HUES64 (cell line): ENCODE measurements at regions not wholly inside any gene's neighbourhood (a gene's known extent, or its start where the extent isn't known, plus 50 kb on each side); places are given as distances from the start of the nearest gene placed in this dataset.

ENCODE experiments used
- H3K27ac ChIP-seq: 2 replicates; pipeline ENCODE4 v1.7.0; 2013; ENCODE audit warnings: low read depth, low read length, inconsistent platforms
- H3K27me3 ChIP-seq: 2 replicates; pipeline ENCODE4 v1.6.1; 2013; ENCODE audit warnings: mild to moderate bottlenecking, low read length; ENCODE audit not compliant: insufficient read depth
- H3K36me3 ChIP-seq: 2 replicates; pipeline ENCODE4 v1.6.1; 2013; ENCODE audit warnings: mild to moderate bottlenecking, low read length; ENCODE audit not compliant: insufficient read depth
- H3K4me1 ChIP-seq: 2 replicates; pipeline ENCODE4 v1.6.1; 2013; ENCODE audit warnings: mild to moderate bottlenecking, low read length, moderate library complexity; ENCODE audit not compliant: insufficient read depth
- H3K4me3 ChIP-seq: 2 replicates; pipeline ENCODE4 v1.5.1; 2013; ENCODE audit warnings: mild to moderate bottlenecking, low read length, moderate library complexity
- H3K9ac ChIP-seq: 2 replicates; pipeline ENCODE4 v1.6.1; 2013; ENCODE audit warnings: mild to moderate bottlenecking, low read depth, low read length
- H3K9me3 ChIP-seq: 2 replicates; pipeline ENCODE4 v1.6.1; 2013; ENCODE audit warnings: low read depth, low read length; ENCODE audit not compliant: insufficient read depth
- WGBS: fragments of 150-250, 120-280 bp; methylation state at CpG from one replicate; pipeline ENCODE4 v1.1.7; 2013; ENCODE audit warnings: missing lambda C conversion rate; 5-methylcytosine and 5-hydroxymethylcytosine counted together

GRCh38 chr1:88111816-88112215 lies 572.3 kb upstream of the PKN2 start:
- H3K27ac ChIP-seq: no peak overlapping the region
- no peak overlapping the region for H3K9ac ChIP-seq
- H3K27me3 ChIP-seq: no peaks in the 10 kb centered on the region
- H3K4me3 ChIP-seq: no peak overlapping the region
- no peaks in the 10 kb centered on the region for H3K36me3 ChIP-seq
- no peaks in the 10 kb centered on the region for H3K9me3 ChIP-seq
- H3K4me1 ChIP-seq: no peaks in the 10 kb centered on the region
- WGBS: 90% methylated on average over 3 of the region's 3 CpGs

GRCh38 chr1:88117597-88117996 lies 566.5 kb upstream of the PKN2 start:
- Histone ChIP-seq H3K27me3 (no peaks in the 10 kb centered on the region), H3K4me3 (no peak overlapping the region), H3K9ac (no peak overlapping the region), H3K4me1 (no peaks in the 10 kb centered on the region), H3K9me3 (no peaks in the 10 kb centered on the region), H3K36me3 (no peaks in the 10 kb centered on the region), H3K27ac (no peak overlapping the region)
- WGBS: 87% methylated on average over 4 of the region's 4 CpGs

GRCh38 chr1:88118176-88118845 lies 565.8 kb upstream of the PKN2 start:
- Histone ChIP-seq H3K27ac (no peak overlapping the region), H3K4me3 (no peak overlapping the region), H3K27me3 (no peaks in the 10 kb centered on the region), H3K36me3 (no peaks in the 10 kb centered on the region), H3K9me3 (no peaks in the 10 kb centered on the region), H3K9ac (no peak overlapping the region), H3K4me1 (no peaks in the 10 kb centered on the region)
- 90% methylated on average over 4 of the region's 6 CpGs for WGBS

GRCh38 chr1:88124614-88125013 lies 559.5 kb upstream of the PKN2 start:
- H3K9ac ChIP-seq: no peak overlapping the region
- H3K36me3 ChIP-seq: no peaks in the 10 kb centered on the region
- no peaks in the 10 kb centered on the region for H3K9me3 ChIP-seq
- H3K4me1 ChIP-seq: no peaks in the 10 kb centered on the region
- H3K27me3 ChIP-seq: no peaks in the 10 kb centered on the region
- WGBS: no CpG with 5 or more reads among the region's 1 CpG
- H3K27ac ChIP-seq: no peak overlapping the region
- no peak overlapping the region for H3K4me3 ChIP-seq

- Histone ChIP-seq H3K4me3 (no peak overlapping the region), H3K9ac (no peak overlapping the region), H3K4me1 (no peaks in the 10 kb centered on the region), H3K36me3 (no peaks in the 10 kb centered on the region), H3K27me3 (no peaks in the 10 kb centered on the region), H3K9me3 (peaks cover 3% of the 10 kb centered on the region; the same call in 1 of the 2 replicates), H3K27ac (no peak overlapping the region)
- WGBS: 100% methylated on average over 1 of the region's 2 CpGs
These were observed 557.6 kb upstream of the PKN2 start for GRCh38 chr1:88126467-88126866.

- Histone ChIP-seq H3K4me1 (peaks cover 39% of the 10 kb centered on the region), H3K4me3 (no peak overlapping the region), H3K27me3 (no peaks in the 10 kb centered on the region), H3K36me3 (no peaks in the 10 kb centered on the region), H3K9ac (no peak overlapping the region), H3K9me3 (peaks cover 6% of the 10 kb centered on the region; the same call in 1 of the 2 replicates), H3K27ac (peak overlapping the region; percentile 38; the same call in 1 of the 2 replicates)
- 100% methylated on average over 1 of the region's 1 CpG for whole genome bisulfite sequencing
These were observed 550.1 kb upstream of the PKN2 start for GRCh38 chr1:88133991-88134390.

GRCh38 chr1:88134983-88135921 lies 548.8 kb upstream of the PKN2 start:
- no peak overlapping the region for H3K9ac ChIP-seq
- WGBS: 66% methylated on average over 6 of the region's 7 CpGs
- no peaks in the 10 kb centered on the region for H3K36me3 ChIP-seq
- H3K4me3 ChIP-seq: no peak overlapping the region
- peaks cover 39% of the 10 kb centered on the region for H3K4me1 ChIP-seq
- H3K27me3 ChIP-seq: no peaks in the 10 kb centered on the region
- H3K9me3 ChIP-seq: peaks cover 6% of the 10 kb centered on the region; the same call in 1 of the 2 replicates
- peak overlapping the region; percentile 87; the same call in 1 of the 2 replicates for H3K27ac ChIP-seq

- Histone ChIP-seq H3K4me3 (no peak overlapping the region), H3K27ac (no peak overlapping the region), H3K9me3 (no peaks in the 10 kb centered on the region), H3K27me3 (no peaks in the 10 kb centered on the region), H3K9ac (no peak overlapping the region), H3K4me1 (peaks cover 33% of the 10 kb centered on the region), H3K36me3 (no peaks in the 10 kb centered on the region)
- WGBS: 92% methylated on average over 4 of the region's 4 CpGs
These were observed 544.4 kb upstream of the PKN2 start for GRCh38 chr1:88139633-88140032.

GRCh38 chr1:88140325-88140724 lies 543.7 kb upstream of the PKN2 start:
- Histone ChIP-seq H3K9ac (no peak overlapping the region), H3K27ac (no peak overlapping the region), H3K27me3 (no peaks in the 10 kb centered on the region), H3K4me3 (no peak overlapping the region), H3K9me3 (no peaks in the 10 kb centered on the region), H3K4me1 (peaks cover 26% of the 10 kb centered on the region), H3K36me3 (no peaks in the 10 kb centered on the region)
- WGBS: 91% methylated on average over 1 of the region's 1 CpG

- Histone ChIP-seq H3K36me3 (no peaks in the 10 kb centered on the region), H3K27me3 (no peaks in the 10 kb centered on the region), H3K9me3 (no peaks in the 10 kb centered on the region), H3K27ac (no peak overlapping the region), H3K9ac (no peak overlapping the region), H3K4me3 (no peak overlapping the region), H3K4me1 (peaks cover 14% of the 10 kb centered on the region; the same call in 1 of the 2 replicates)
- 79% methylated on average over 6 of the region's 6 CpGs for WGBS
These were observed 542.5 kb upstream of the PKN2 start for GRCh38 chr1:88141499-88142074.

- H3K36me3 ChIP-seq: no peaks in the 10 kb centered on the region
- no peak overlapping the region for H3K27ac ChIP-seq
- 0 out of 2 replicates have a peak, but pooled peaks cover 4% of the 10 kb centered on the region for H3K4me1 ChIP-seq
- no peaks in the 10 kb centered on the region for H3K9me3 ChIP-seq
- WGBS: 96% methylated on average over 3 of the region's 3 CpGs
- no peaks in the 10 kb centered on the region for H3K27me3 ChIP-seq
- H3K4me3 ChIP-seq: no peak overlapping the region
- no peak overlapping the region for H3K9ac ChIP-seq
These were observed 538.3 kb upstream of the PKN2 start for GRCh38 chr1:88145752-88146151.
